Peyer's patch (tissue), 4 donors: ENCODE measurements at regions not wholly inside any gene's neighbourhood (a gene's known extent, or its start where the extent isn't known, plus 50 kb on each side); places are given as distances from the start of the nearest gene placed in this dataset.

Source experiments
- POLR2A ChIP-seq, 2 donors: fragments of 450-650 bp; IDR thresholded peaks; one replicate each; pipeline ENCODE4 v1.5.1; 2017; ENCODE audit warnings: antibody characterized with exemption in 2 of 2, mild to moderate bottlenecking in 2 of 2, moderate library complexity in 2 of 2
- TF ChIP-seq, protein P1 (sequence below), 6 experiments: fragments of 450-650 bp in 4 of 6; fragments of 200-600 bp in 2 of 6; sonication (generic) in 1 of 6; IDR thresholded peaks; one replicate each; pipeline ENCODE4 v1.5.1; 2017 to 2019; ENCODE audit warnings: antibody characterized with exemption in 6 of 6, mild to moderate bottlenecking in 3 of 6, moderate library complexity in 1 of 6

- no peak for TF ChIP-seq POLR2A (IDR thresholded peaks at IDR 0.05)
- TF ChIP-seq, protein P1, sequence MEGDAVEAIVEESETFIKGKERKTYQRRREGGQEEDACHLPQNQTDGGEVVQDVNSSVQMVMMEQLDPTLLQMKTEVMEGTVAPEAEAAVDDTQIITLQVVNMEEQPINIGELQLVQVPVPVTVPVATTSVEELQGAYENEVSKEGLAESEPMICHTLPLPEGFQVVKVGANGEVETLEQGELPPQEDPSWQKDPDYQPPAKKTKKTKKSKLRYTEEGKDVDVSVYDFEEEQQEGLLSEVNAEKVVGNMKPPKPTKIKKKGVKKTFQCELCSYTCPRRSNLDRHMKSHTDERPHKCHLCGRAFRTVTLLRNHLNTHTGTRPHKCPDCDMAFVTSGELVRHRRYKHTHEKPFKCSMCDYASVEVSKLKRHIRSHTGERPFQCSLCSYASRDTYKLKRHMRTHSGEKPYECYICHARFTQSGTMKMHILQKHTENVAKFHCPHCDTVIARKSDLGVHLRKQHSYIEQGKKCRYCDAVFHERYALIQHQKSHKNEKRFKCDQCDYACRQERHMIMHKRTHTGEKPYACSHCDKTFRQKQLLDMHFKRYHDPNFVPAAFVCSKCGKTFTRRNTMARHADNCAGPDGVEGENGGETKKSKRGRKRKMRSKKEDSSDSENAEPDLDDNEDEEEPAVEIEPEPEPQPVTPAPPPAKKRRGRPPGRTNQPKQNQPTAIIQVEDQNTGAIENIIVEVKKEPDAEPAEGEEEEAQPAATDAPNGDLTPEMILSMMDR (IDR thresholded peaks at IDR 0.05), result no peak
These were observed 146.3 kb downstream of the TDRD15 start for GRCh38 chr2:21270083-21270491.
